Adrenal gland (tissue), 9 donors: ENCODE measurements at regions not wholly inside any gene's neighbourhood (a gene's known extent, or its start where the extent isn't known, plus 50 kb on each side); places are given as distances from the start of the nearest gene placed in this dataset.

Source experiments
- DNase-seq, 7 donors: peaks; one replicate each; pipeline ENCODE4 v3.0.0-alpha.2; 2019 to 2020
- H3K27ac ChIP-seq, 5 donors: fragments of 200-600 bp; sonication (generic) in 4 of 5; 1 replicate in 3 of 5; 2 replicates in 2 of 5; pipeline versions ENCODE4 v1.5.1 to v1.8.0; 2016 to 2020; ENCODE audit warnings: mild to moderate bottlenecking in 1 of 5
- H3K27me3 ChIP-seq: fragments of 200-600 bp; 2 replicates; pipeline ENCODE4 v1.8.0; 2021
- H3K36me3 ChIP-seq, 2 donors: fragments of 200-600 bp; replicated peaks in 1 of 2; 1 replicate in 1 of 2; 2 replicates in 1 of 2; pipeline versions ENCODE4 v1.5.1 to v1.8.0; 2018 to 2022
- H3K4me1 ChIP-seq, 2 donors: fragments of 200-600 bp; replicated peaks in 1 of 2; 1 replicate in 1 of 2; 2 replicates in 1 of 2; pipeline versions ENCODE4 v1.5.1 to v1.8.0; 2018 to 2021
- H3K4me3 ChIP-seq, 4 donors: fragments of 200-600 bp; sonication (generic) in 3 of 4; one replicate each; pipeline ENCODE4 v1.5.1; 2016 to 2018
- H3K9me3 ChIP-seq, 3 donors: fragments of 200-600 bp; sonication (generic) in 1 of 3; replicated peaks in 1 of 3; 1 replicate in 2 of 3; 2 replicates in 1 of 3; pipeline versions ENCODE4 v1.5.1 to v1.8.0; 2016 to 2021
- POLR2A ChIP-seq, 2 donors: fragments of 450-650 bp; IDR thresholded peaks; one replicate each; pipeline ENCODE4 v1.6.1; 2017; ENCODE audit warnings: antibody characterized with exemption in 2 of 2, mild to moderate bottlenecking in 2 of 2, moderate library complexity in 1 of 2
- WGBS, 4 donors: extraction: QIAGEN DNeasy Blood & Tissue Kit in 2 of 4; methylation state at CpG; one replicate each; pipeline versions ENCODE4 v1.1.5 to v1.1.7; 2013 to 2017; 5-methylcytosine and 5-hydroxymethylcytosine counted together
- intact Hi-C, 2 donors: fragments of 100-400 bp; cut with DNase I; formaldehyde crosslinking; loops; one replicate each; pipeline versions ENCODE4 v1.14.1 to v1.15.0; 2022 to 2023
- TF ChIP-seq, protein P1 (sequence below), 6 experiments: fragments of 450-650 bp in 4 of 6; fragments of 200-600 bp in 2 of 6; sonication (generic) in 1 of 6; IDR thresholded peaks; 1 replicate in 5 of 6; 2 replicates in 1 of 6; pipeline versions ENCODE4 v1.5.1 to v1.8.0; 2016 to 2021; ENCODE audit warnings: antibody characterized with exemption in 6 of 6, mild to moderate bottlenecking in 2 of 6, moderate library complexity in 1 of 6
- donor health status: healthy with polysubstance abuse.
- donor health status: Bipolar disorder and iron deficiency.
- donor health status: DM: yes; HTN: yes; CAD: no.
- donor health status: DM: no; HTN: no; CAD: no.
- donor health status: DM: no; HTN: no; CAD: no.

DNA sequence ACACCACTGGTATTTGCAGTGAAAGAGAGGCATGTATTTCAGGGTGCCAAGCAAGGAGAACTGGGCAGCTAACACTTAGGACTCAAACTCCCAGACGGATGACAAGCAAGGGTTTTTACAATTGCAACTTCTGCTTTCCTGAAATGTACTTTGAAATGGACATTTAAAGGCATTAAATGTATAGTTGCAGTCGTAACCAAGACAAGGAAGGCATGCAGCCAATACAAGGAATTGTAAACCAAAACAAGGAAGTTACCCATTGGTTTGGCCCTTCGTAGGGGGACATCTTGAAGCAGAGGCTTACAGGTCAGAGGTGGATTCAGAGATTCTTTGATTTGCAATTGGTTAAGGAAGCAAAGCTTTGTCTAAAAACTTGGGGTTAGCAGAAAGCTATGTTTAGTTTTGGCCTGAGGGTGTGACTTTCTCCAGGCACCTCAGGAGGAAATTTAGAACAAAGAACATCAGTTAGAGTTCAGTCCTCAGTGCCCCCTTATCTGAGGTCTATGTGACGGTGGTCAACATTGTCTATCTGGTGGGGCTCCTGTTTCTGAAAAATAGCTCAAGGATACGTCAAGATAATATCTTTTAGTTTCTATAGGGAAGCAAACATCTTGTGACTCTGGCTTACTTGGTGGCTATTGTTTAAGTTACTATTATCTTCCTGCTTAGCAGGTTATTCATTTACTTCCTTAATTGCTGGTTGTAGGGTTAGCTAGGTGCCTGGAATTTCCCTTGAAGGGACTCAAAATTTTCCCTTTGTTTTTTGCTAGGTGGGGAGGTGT lies 266.0 kb downstream of the CD83 start:
- Histone ChIP-seq H3K36me3 (no peaks in the 10 kb centered on the region), H3K27ac (no peak overlapping the region), H3K9me3 (no peaks in the 10 kb centered on the region), H3K4me3 (no peak overlapping the region), H3K4me1 (peaks cover 0 to 6% of the 10 kb centered on the region in 2 donors), H3K27me3 (no peaks in the 10 kb centered on the region)
- DNase-seq, result no peak
- TF ChIP-seq POLR2A (IDR thresholded peaks at IDR 0.05), result no peak
- TF ChIP-seq, protein P1, sequence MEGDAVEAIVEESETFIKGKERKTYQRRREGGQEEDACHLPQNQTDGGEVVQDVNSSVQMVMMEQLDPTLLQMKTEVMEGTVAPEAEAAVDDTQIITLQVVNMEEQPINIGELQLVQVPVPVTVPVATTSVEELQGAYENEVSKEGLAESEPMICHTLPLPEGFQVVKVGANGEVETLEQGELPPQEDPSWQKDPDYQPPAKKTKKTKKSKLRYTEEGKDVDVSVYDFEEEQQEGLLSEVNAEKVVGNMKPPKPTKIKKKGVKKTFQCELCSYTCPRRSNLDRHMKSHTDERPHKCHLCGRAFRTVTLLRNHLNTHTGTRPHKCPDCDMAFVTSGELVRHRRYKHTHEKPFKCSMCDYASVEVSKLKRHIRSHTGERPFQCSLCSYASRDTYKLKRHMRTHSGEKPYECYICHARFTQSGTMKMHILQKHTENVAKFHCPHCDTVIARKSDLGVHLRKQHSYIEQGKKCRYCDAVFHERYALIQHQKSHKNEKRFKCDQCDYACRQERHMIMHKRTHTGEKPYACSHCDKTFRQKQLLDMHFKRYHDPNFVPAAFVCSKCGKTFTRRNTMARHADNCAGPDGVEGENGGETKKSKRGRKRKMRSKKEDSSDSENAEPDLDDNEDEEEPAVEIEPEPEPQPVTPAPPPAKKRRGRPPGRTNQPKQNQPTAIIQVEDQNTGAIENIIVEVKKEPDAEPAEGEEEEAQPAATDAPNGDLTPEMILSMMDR (IDR thresholded peaks at IDR 0.05), result no peak
- WGBS, 4 donors, result 76 to 85% (median 79%) methylated on average over 5 of the region's 5 CpGs
- intact Hi-C loops, result no loop called here

DNA sequence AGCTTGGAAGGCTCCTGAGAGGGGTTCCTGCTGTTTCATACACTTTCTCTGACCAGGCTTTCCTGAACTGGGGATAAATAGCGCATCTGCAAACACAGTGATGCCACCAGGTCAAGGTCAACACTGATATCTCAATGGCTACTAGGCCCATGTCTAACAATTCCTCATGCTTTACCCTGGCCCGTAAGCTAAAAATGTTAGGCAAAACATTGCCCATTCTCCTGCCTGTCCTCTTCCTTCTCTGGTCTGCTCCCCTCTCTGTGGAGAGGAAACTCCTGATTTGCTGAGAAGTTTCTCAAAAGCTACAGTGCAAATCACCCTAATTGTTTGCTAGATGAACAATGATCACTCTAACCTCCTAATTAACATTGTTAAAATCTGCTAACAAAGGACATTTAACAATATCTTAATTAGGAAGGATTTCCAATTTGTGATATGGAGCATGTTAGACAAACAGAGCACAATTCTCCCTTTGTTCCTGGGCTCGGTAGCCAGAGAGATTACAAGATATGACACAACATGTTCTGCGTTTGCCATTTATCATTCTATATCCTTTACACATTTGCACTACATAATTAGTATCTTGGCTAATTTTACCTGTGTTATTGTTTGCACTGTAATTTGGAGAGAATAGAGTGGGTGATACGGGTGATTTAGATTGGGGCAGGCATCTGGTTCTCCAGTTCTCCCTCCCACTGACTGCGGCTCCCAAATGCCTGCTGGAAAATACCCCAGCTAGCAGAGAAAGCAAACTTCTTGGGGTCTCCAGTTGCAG lies 266.8 kb downstream of the CD83 start:
- Histone ChIP-seq H3K27me3 (no peaks in the 10 kb centered on the region), H3K9me3 (no peaks in the 10 kb centered on the region), H3K27ac (no peak overlapping the region), H3K4me1 (peaks cover 0 to 6% of the 10 kb centered on the region in 2 donors), H3K36me3 (no peaks in the 10 kb centered on the region), H3K4me3 (no peak overlapping the region)
- intact Hi-C loops, result no loop called here
- 92 to 96% (median 92%) methylated on average over 6 of the region's 6 CpGs for WGBS, 4 donors
- no peak for DNase-seq
- TF ChIP-seq POLR2A (IDR thresholded peaks at IDR 0.05), result no peak
- TF ChIP-seq, protein P1 (IDR thresholded peaks at IDR 0.05), result no peak

- intact Hi-C loops, result no loop called here
- DNase-seq, result no peak
- no peaks in the 10 kb centered on the region for H3K36me3 ChIP-seq
- H3K9me3 ChIP-seq, result no peaks in the 10 kb centered on the region
- H3K4me3 ChIP-seq, result no peak overlapping the region
- peaks cover 0 to 6% of the 10 kb centered on the region in 2 donors for H3K4me1 ChIP-seq
- H3K27me3 ChIP-seq, result no peaks in the 10 kb centered on the region
- TF ChIP-seq, protein P1 (IDR thresholded peaks at IDR 0.05), result no peak
- no peak for TF ChIP-seq POLR2A (IDR thresholded peaks at IDR 0.05)
- no peak overlapping the region for H3K27ac ChIP-seq
- 86 to 90% (median 89%) methylated on average over 2 of the region's 2 CpGs for WGBS, 4 donors
Measured at GRCh38 chr6:14386263-14386662, 268.7 kb downstream of the CD83 start.

GRCh38 chr6:14386668-14387067 lies 269.1 kb downstream of the CD83 start:
- WGBS, 4 donors, result 79 to 81% (median 81%) methylated on average over 4 of the region's 4 CpGs
- intact Hi-C loops, result no loop called here
- no peaks in the 10 kb centered on the region for H3K27me3 ChIP-seq
- no peak for DNase-seq
- H3K27ac ChIP-seq, result no peak overlapping the region
- peaks cover 0 to 6% of the 10 kb centered on the region in 2 donors for H3K4me1 ChIP-seq
- no peaks in the 10 kb centered on the region for H3K36me3 ChIP-seq
- no peak overlapping the region for H3K4me3 ChIP-seq
- TF ChIP-seq, protein P1 (IDR thresholded peaks at IDR 0.05), result no peak
- TF ChIP-seq POLR2A (IDR thresholded peaks at IDR 0.05), result no peak
- H3K9me3 ChIP-seq, result no peaks in the 10 kb centered on the region
